ENCODE measurements at regions not wholly inside any gene's neighbourhood (a gene's known extent, or its start where the extent isn't known, plus 50 kb on each side); places are given as distances from the start of the nearest gene placed in this dataset.
A peak's percentile ranks its signal among the peaks of the same experiment; 100 is the strongest.

GRCh38 chr6:87798393-87799278 is 96.6 kb upstream of the AKIRIN2 start:
- no peak for DNase-seq

GRCh38 chr6:87794922-87795885 is 93.2 kb upstream of the AKIRIN2 start:
- no peak for DNase-seq

GRCh38 chr6:87793315-87793714 is 91.3 kb upstream of the AKIRIN2 start:
- no peak for DNase-seq

GRCh38 chr6:87791982-87792381 is 89.9 kb upstream of the AKIRIN2 start:
- DNase-seq, result no peak

GRCh38 chr6:87791485-87791884 is 89.5 kb upstream of the AKIRIN2 start:
- DNase-seq, result no peak

- DNase-seq, result no peak
Observed at GRCh38 chr6:87791029-87791428, 89.0 kb upstream of the AKIRIN2 start.

GRCh38 chr6:87789900-87790290 is 87.9 kb upstream of the AKIRIN2 start:
- no peak for DNase-seq

- peak in 1 of 2 donors; percentile 51 for DNase-seq
Observed at GRCh38 chr6:87789198-87789899, 87.3 kb upstream of the AKIRIN2 start.

- no peak for DNase-seq
Observed at GRCh38 chr6:87788141-87788540, 86.1 kb upstream of the AKIRIN2 start.

- no peak for DNase-seq
Observed at GRCh38 chr6:87785229-87785862, 83.3 kb upstream of the AKIRIN2 start.

GRCh38 chr6:87784690-87785089 is 82.7 kb upstream of the AKIRIN2 start:
- no peak for DNase-seq

- DNase-seq, result no peak
Observed at GRCh38 chr6:87784051-87784450, 82.0 kb upstream of the AKIRIN2 start.

- DNase-seq, result no peak
Observed at GRCh38 chr6:87779542-87779941, 77.5 kb upstream of the AKIRIN2 start.

GRCh38 chr6:87772597-87773530 is 70.8 kb upstream of the AKIRIN2 start:
- no peak for DNase-seq

GRCh38 chr6:87767478-87767877 is 65.4 kb upstream of the AKIRIN2 start:
- no peak for DNase-seq

- DNase-seq, result no peak
Observed at GRCh38 chr6:87766211-87766610, 64.2 kb upstream of the AKIRIN2 start.

GRCh38 chr6:87763901-87764300 is 61.9 kb upstream of the AKIRIN2 start:
- no peak for DNase-seq

GRCh38 chr6:87763276-87763675 is 61.2 kb upstream of the AKIRIN2 start:
- no peak for DNase-seq

- no peak for DNase-seq
Observed at GRCh38 chr6:87762116-87762515, 60.1 kb upstream of the AKIRIN2 start.

GRCh38 chr6:87757792-87758191 is 55.8 kb upstream of the AKIRIN2 start:
- DNase-seq, result no peak

GRCh38 chr6:87756858-87757257 is 54.8 kb upstream of the AKIRIN2 start:
- peak; percentile 40 to 76 for DNase-seq

All from CD4-positive, alpha-beta T cell treated with Interferon alpha-2 for 1 hour (primary cell).